ENCODE measurements at regions not wholly inside any gene's neighbourhood (a gene's known extent, or its start where the extent isn't known, plus 50 kb on each side); places are given as distances from the start of the nearest gene placed in this dataset.
"Not testable (repeated sequence)": the region's sequence is repeated elsewhere in the genome, so short reads cannot be mapped to it uniquely, and the experiment has no call there.

- no peaks in the 10 kb centered on the region for H4K20me1 ChIP-seq (ENCODE audit: insufficient read depth, low read length)
- TF ChIP-seq CTCF (IDR thresholded peaks at IDR 0.05; ENCODE audit: low read depth, low read length) (no peak), EZH2phosphoT487 (IDR thresholded peaks at IDR 0.05; ENCODE audit: low read depth) (no peak)
- H3K4me2 ChIP-seq (ENCODE audit: low read length), result no peak overlapping the region
- peaks cover 6% of the 10 kb centered on the region for H3K4me1 ChIP-seq (ENCODE audit: low read length)
- H3K27ac ChIP-seq (ENCODE audit: low read length), result no peak overlapping the region
- no peak overlapping the region for H3K4me3 ChIP-seq (ENCODE audit: low read length)
- H3K9ac ChIP-seq (ENCODE audit: low read length), result no peak overlapping the region
- no peaks in the 10 kb centered on the region for H3K9me3 ChIP-seq (ENCODE audit: insufficient read depth, low read length)
- H3K27me3 ChIP-seq (ENCODE audit: low read depth, low read length), result no peaks in the 10 kb centered on the region
- no peaks in the 10 kb centered on the region for H3K79me2 ChIP-seq (ENCODE audit: low read length)
- H3K36me3 ChIP-seq (replicated peaks; ENCODE audit: low read depth, low read length), result no peaks in the 10 kb centered on the region
- no peak overlapping the region for H2AFZ ChIP-seq (ENCODE audit: low read depth, low read length)
Observed at GRCh38 chr13:87961546-87961945, 290.4 kb downstream of the SLITRK5 start.

GRCh38 chr13:87972568-87972967, 301.4 kb downstream of the SLITRK5 start:
- Histone ChIP-seq H4K20me1 (ENCODE audit: insufficient read depth, low read length) (no peaks in the 10 kb centered on the region), H3K79me2 (ENCODE audit: low read length) (no peaks in the 10 kb centered on the region), H3K4me2 (ENCODE audit: low read length) (no peak overlapping the region), H3K36me3 (replicated peaks; ENCODE audit: low read depth, low read length) (no peaks in the 10 kb centered on the region), H2AFZ (ENCODE audit: low read depth, low read length) (no peak overlapping the region), H3K27ac (ENCODE audit: low read length) (no peak overlapping the region), H3K4me1 (ENCODE audit: low read length) (no peaks in the 10 kb centered on the region), H3K9me3 (ENCODE audit: insufficient read depth, low read length) (no peaks in the 10 kb centered on the region), H3K9ac (ENCODE audit: low read length) (no peak overlapping the region), H3K4me3 (ENCODE audit: low read length) (no peak overlapping the region), H3K27me3 (ENCODE audit: low read depth, low read length) (no peaks in the 10 kb centered on the region)
- TF ChIP-seq EZH2phosphoT487 (IDR thresholded peaks at IDR 0.05; ENCODE audit: low read depth), result no peak
- TF ChIP-seq CTCF (IDR thresholded peaks at IDR 0.05; ENCODE audit: low read depth, low read length), result no peak

- Histone ChIP-seq H3K9me3 (ENCODE audit: insufficient read depth, low read length) (no peaks in the 10 kb centered on the region), H2AFZ (ENCODE audit: low read depth, low read length) (no peak overlapping the region), H3K4me1 (ENCODE audit: low read length) (no peaks in the 10 kb centered on the region), H3K4me2 (ENCODE audit: low read length) (no peak overlapping the region), H3K36me3 (replicated peaks; ENCODE audit: low read depth, low read length) (no peaks in the 10 kb centered on the region), H3K27ac (ENCODE audit: low read length) (no peak overlapping the region), H3K9ac (ENCODE audit: low read length) (no peak overlapping the region), H3K27me3 (ENCODE audit: low read depth, low read length) (no peaks in the 10 kb centered on the region), H3K4me3 (ENCODE audit: low read length) (no peak overlapping the region), H4K20me1 (ENCODE audit: insufficient read depth, low read length) (no peaks in the 10 kb centered on the region), H3K79me2 (ENCODE audit: low read length) (no peaks in the 10 kb centered on the region)
- no peak for TF ChIP-seq EZH2phosphoT487 (IDR thresholded peaks at IDR 0.05; ENCODE audit: low read depth)
- no peak for TF ChIP-seq CTCF (IDR thresholded peaks at IDR 0.05; ENCODE audit: low read depth, low read length)
Observed at GRCh38 chr13:87975035-87975434, 303.9 kb downstream of the SLITRK5 start.

GRCh38 chr13:87976650-87977049, 305.5 kb downstream of the SLITRK5 start:
- not testable (repeated sequence) for H3K36me3 ChIP-seq (replicated peaks; ENCODE audit: low read depth, low read length); H3K79me2 ChIP-seq (ENCODE audit: low read length); H3K9me3 ChIP-seq (ENCODE audit: insufficient read depth, low read length); H3K4me1 ChIP-seq (ENCODE audit: low read length); H3K27me3 ChIP-seq (ENCODE audit: low read depth, low read length); H4K20me1 ChIP-seq (ENCODE audit: insufficient read depth, low read length); H3K4me3 ChIP-seq (ENCODE audit: low read length); H2AFZ ChIP-seq (ENCODE audit: low read depth, low read length); H3K4me2 ChIP-seq (ENCODE audit: low read length); H3K27ac ChIP-seq (ENCODE audit: low read length); H3K9ac ChIP-seq (ENCODE audit: low read length)

GRCh38 chr13:87981416-87981815, 310.2 kb downstream of the SLITRK5 start:
- no peak overlapping the region for H3K4me3 ChIP-seq (ENCODE audit: low read length)

More at GRCh38 chr13:87981416-87981815, 310.2 kb downstream of the SLITRK5 start:
- Histone ChIP-seq H3K9me3 (ENCODE audit: insufficient read depth, low read length) (no peaks in the 10 kb centered on the region; the same call in 1 of the 2 replicates), H3K36me3 (replicated peaks; ENCODE audit: low read depth, low read length) (no peaks in the 10 kb centered on the region), H3K4me1 (ENCODE audit: low read length) (no peaks in the 10 kb centered on the region), H2AFZ (ENCODE audit: low read depth, low read length) (no peak overlapping the region), H3K79me2 (ENCODE audit: low read length) (no peaks in the 10 kb centered on the region), H4K20me1 (ENCODE audit: insufficient read depth, low read length) (no peaks in the 10 kb centered on the region), H3K27me3 (ENCODE audit: low read depth, low read length) (no peaks in the 10 kb centered on the region), H3K4me2 (ENCODE audit: low read length) (no peak overlapping the region), H3K27ac (ENCODE audit: low read length) (no peak overlapping the region), H3K9ac (ENCODE audit: low read length) (no peak overlapping the region)
- no peak for TF ChIP-seq CTCF (IDR thresholded peaks at IDR 0.05; ENCODE audit: low read depth, low read length)
- no peak for TF ChIP-seq EZH2phosphoT487 (IDR thresholded peaks at IDR 0.05; ENCODE audit: low read depth)

All from OCI-LY3 (cell line).